HG03095 (cell line): ENCODE measurements at regions not wholly inside any gene's neighbourhood (a gene's known extent, or its start where the extent isn't known, plus 50 kb on each side); places are given as distances from the start of the nearest gene placed in this dataset.

Source experiments
- ATAC-seq: cut with Tn5 transposase; IDR thresholded peaks from one replicate; pipeline ENCODE4 v1.9.1; 2021; ENCODE audit warnings: moderate library complexity; ENCODE audit not compliant: unreplicated experiment

- ATAC-seq, result no peak
These were observed 401.3 kb upstream of the PIK3C3 start for GRCh38 chr18:41553716-41554115.

DNA sequence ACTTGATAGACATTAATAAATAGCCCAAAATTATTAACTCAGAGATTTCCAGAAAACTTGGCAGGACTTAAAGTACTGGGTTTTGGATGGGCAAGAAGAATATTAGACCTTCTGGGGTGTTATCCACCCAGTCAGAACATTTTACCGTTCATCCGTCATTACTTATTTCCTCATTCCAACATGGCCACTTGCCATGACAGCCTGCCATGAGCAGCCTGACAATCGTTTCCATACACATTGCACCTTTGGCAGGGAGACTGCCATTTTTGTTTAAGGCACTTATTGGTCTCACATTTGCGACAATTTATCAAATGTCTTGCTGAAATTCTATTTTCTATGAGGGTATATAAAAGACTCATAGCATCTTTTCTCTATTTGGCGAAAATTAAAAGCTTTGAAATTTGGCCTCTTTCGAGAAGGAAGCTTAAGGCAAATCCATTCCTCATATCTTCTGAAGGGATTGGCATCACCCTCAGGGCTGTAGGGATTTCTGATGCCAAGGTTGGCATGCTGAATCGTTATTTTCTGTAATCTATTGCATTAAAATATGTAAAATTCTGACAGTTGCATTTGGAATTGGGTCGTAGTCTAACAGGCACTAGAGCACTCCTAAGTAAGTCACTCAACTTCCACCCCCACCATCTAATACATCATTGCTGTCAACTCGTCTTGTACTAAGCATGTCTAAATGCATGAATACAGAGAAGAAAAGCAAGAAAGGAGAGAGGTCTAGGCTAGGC is 406.3 kb upstream of the PIK3C3 start:
- ATAC-seq, result no peak

DNA sequence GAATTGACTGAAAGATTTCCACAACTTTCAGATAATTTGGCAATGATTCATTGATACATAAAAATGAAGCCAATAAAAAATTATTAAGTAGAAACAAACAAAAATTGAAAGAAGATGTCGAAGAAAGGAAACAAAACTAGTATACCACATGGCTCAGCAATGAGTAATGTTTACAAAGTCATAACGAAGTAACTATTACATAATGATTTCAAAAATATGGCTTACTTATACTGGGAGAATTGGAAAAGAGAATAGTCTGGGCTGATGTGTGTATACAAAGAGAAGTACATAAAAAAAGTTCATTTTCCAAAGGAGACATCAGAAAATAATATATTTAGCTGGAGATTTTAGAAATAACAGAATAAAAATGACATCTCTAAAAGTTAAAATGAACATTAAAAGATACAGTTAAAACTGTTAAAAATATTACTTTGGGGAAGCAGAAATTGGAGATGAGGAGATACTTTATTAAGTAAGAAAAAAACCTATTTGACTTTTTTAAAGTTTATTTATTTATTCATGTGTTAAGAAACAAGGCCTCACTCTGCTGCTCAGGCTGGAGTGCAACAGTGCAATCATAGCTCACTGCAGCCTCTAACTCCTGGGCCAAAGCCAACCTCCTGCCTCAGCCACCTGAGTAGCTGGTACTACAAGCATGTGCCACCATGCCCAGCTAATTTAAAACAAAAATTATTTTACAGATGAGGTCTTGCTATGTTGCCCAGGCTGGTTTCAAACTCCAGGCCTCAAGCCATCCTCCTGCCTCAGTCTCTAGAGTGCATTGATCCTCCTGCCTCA is 409.7 kb upstream of the PIK3C3 start:
- ATAC-seq, result no peak

DNA sequence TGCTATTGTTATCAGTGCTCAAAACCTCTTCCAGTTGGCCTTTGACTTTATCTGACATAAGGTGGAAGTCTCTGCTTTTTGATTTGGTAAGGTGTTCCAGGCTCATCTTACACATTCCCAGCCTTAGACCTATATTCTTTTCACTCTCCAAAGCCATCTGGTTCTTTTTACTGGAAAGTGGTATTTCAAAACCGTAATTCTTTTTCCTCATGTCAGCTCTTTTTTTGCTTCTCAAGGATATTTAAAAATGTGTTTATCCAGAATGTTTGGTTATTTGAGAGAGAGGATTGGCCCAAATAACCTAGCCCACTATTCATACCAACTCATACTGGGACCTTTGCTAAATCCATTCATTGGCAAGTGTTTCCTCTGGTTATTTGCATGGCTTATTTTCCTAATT is 411.2 kb upstream of the PIK3C3 start:
- no peak for ATAC-seq

- no peak for ATAC-seq
These were observed 414.7 kb upstream of the PIK3C3 start for GRCh38 chr18:41540237-41540871.

GRCh38 chr18:41538751-41539150 is 416.3 kb upstream of the PIK3C3 start:
- no peak for ATAC-seq

GRCh38 chr18:41537666-41538065 is 417.4 kb upstream of the PIK3C3 start:
- no peak for ATAC-seq

DNA sequence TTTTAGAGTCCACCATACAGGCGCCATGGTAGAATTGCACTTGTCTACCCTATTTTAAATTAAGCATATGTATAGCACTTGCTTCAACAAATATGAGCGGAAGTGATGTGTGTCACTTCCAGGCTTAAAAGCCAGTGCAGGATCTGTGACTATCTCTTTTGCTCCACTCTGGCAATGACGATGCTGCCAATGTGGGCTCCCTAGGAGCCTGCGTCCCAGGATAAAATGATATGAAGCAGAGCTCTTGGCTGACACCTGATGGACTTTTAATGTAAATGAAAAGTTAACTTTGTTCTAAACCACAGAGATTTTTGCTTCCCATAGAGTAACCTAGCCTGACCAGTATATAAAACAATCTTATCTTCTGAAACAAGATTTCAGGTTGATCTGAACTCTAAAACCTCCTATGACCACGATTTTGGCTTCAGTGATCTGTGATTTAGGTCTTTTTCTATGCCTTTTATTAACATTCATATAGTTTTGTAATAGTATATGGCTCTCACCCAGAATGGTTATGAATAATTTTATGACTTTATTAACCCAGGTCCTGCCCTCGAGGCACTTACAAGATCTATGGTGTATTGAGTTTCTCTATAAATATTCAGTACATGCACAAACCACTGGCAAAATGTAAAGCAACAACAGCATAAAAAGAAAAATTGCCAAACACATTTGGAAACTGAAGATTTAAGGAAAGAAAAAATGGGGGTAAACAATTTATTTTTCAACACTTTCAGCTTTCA is 422.5 kb upstream of the PIK3C3 start:
- ATAC-seq, result no peak

DNA sequence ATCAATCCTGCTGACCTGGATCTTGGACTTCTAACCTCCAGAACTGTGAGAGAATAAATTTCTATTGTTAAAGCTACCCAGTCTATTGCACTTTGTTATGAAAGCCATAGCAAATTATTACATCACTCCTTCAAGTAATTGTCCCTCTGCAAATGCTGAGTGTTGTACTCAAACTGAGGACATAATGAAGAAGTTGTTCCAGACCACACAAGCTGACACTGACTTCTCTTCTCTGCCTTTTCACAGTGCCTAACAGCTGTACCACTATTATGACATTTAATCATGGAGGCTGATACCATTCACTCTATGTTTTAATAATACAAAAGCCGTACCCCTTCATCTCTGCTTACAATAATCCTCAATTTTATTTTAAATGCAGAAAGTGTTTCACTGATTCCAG is 424.1 kb upstream of the PIK3C3 start:
- ATAC-seq, result no peak

- ATAC-seq, result no peak
These were observed 425.9 kb upstream of the PIK3C3 start for GRCh38 chr18:41529093-41529492.

- no peak for ATAC-seq
These were observed 429.0 kb upstream of the PIK3C3 start for GRCh38 chr18:41526054-41526453.

- no peak for ATAC-seq
These were observed 430.2 kb upstream of the PIK3C3 start for GRCh38 chr18:41524674-41525470.

DNA sequence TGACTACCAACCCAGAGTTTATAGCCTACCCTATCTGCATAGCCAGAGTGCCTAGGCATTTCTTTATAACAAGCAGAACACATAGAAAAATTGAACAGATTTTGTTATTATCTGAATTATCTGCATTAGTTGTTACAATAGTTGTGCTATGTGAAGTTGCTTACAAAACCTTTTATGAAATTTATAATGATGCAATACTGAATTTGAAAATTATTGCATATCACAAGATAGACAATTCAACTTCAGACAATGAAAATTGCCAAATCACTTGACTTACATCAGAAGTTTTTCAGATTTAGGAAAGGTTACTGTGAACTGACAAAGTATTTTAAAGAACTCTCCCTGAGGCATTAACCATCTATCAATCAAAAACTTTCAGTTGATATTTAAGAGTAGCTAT is 437.9 kb upstream of the PIK3C3 start:
- no peak for ATAC-seq

GRCh38 chr18:41513438-41513837 is 441.6 kb upstream of the PIK3C3 start:
- no peak for ATAC-seq

GRCh38 chr18:41504316-41504715 is 450.7 kb upstream of the PIK3C3 start:
- no peak for ATAC-seq

DNA sequence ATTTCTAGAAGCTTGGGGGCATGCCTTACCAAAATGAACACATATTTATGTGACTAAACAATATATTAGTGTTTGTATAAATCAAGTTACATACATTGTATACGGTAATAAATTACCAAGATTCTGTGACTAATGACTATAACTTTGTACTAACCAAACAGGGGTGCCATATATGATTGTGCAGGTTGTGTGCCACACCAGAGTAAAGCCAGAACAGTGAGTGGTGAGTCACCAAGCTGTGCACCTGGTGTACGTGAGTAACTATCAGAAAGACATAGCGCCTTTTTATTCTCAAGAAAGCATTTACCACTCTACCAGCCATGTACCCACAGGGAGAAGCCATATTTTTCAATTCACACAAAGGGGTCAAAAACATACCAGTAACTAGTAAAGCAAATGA is 453.2 kb upstream of the PIK3C3 start:
- ATAC-seq, result no peak

GRCh38 chr18:41499345-41499744 is 455.7 kb upstream of the PIK3C3 start:
- no peak for ATAC-seq

DNA sequence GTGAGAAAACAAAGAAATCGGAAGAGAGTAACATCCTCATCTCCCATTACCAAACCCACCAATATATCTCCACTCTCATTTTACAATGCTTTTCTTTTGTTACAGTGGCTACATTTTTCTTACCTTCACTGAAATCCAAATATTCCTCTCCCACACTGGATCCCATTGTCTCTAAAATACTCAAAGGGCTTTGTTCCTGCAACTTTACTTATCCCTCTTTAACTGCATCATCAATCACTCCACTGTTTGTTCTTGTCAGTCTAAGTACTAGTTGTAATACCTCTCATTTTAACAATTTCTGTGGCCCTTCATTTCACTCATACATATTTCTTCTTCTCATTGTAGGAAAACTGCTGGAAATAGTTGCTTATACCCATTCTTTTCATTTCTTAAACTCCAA is 464.2 kb upstream of the PIK3C3 start:
- no peak for ATAC-seq

GRCh38 chr18:41486575-41486974 is 468.5 kb upstream of the PIK3C3 start:
- ATAC-seq, result no peak

GRCh38 chr18:41484069-41484468 is 471.0 kb upstream of the PIK3C3 start:
- ATAC-seq, result no peak
